ENCODE measurements at regions not wholly inside any gene's neighbourhood (a gene's known extent, or its start where the extent isn't known, plus 50 kb on each side); places are given as distances from the start of the nearest gene placed in this dataset.

DNA sequence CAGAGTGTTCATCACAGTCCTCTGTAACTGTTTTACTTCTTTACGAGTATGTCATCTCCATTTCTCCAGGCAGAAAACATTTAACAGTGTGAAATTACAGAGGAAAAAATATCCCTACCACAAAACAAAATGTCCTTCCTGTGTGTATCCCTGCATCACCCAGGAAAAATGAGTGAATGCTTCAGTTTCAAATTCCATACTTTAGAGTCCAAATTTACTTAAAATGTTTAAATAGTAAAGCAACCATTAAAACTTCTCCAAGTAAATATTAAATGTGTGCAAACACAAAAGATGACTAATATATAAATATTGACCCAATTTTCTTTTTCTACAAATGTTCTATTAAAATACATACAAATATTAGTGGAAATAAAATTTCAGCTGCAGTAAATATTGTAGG lies 1016.6 kb upstream of the PCDH20 start:
- TF ChIP-seq EZH2 (IDR thresholded peaks at IDR 0.05): no peak
- no peak for TF ChIP-seq POLR2AphosphoS5 (IDR thresholded peaks at IDR 0.05; ENCODE audit: borderline replicate concordance, low read depth, low read length)
